Neural progenitor cell (in vitro differentiated cells): ENCODE measurements at regions not wholly inside any gene's neighbourhood (a gene's known extent, or its start where the extent isn't known, plus 50 kb on each side); places are given as distances from the start of the nearest gene placed in this dataset.

ENCODE experiments used
- EZH2 ChIP-seq: fragments of 200-600 bp; sonication (generic); IDR thresholded peaks from 2 replicates; pipeline ENCODE4 v1.6.1; 2017; ENCODE audit warnings: antibody characterized with exemption, mild to moderate bottlenecking, moderate library complexity
- EZH2phosphoT487 ChIP-seq: fragments of 200-600 bp; sonication (generic); IDR thresholded peaks from 2 replicates; pipeline ENCODE4 v1.6.1; 2017; ENCODE audit warnings: antibody characterized with exemption
- TF ChIP-seq, protein P1 (sequence below): fragments of 200-600 bp; sonication (generic); IDR thresholded peaks from 2 replicates; pipeline ENCODE4 v1.5.1; 2017; ENCODE audit warnings: antibody characterized with exemption, mild to moderate bottlenecking

DNA sequence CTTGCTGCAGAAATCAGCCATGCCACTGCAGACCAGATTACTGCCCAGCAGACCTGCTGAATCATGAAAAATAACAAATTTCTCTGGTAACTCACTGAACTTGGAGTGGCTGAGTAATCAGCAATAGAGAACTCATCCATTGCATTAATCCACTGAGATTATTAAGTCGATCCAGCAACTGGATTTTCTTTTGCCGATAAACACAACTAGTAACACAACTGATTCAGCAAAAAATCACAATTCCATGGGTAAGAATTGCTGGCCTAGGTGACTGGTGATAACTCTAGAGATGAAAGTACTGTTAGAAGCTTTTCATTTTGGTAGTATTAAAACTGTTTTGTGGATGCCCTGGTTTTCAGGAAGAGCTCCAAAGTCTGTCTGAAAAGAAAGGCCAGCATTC lies 214.5 kb downstream of the ETV1 start:
- TF ChIP-seq, protein P1, sequence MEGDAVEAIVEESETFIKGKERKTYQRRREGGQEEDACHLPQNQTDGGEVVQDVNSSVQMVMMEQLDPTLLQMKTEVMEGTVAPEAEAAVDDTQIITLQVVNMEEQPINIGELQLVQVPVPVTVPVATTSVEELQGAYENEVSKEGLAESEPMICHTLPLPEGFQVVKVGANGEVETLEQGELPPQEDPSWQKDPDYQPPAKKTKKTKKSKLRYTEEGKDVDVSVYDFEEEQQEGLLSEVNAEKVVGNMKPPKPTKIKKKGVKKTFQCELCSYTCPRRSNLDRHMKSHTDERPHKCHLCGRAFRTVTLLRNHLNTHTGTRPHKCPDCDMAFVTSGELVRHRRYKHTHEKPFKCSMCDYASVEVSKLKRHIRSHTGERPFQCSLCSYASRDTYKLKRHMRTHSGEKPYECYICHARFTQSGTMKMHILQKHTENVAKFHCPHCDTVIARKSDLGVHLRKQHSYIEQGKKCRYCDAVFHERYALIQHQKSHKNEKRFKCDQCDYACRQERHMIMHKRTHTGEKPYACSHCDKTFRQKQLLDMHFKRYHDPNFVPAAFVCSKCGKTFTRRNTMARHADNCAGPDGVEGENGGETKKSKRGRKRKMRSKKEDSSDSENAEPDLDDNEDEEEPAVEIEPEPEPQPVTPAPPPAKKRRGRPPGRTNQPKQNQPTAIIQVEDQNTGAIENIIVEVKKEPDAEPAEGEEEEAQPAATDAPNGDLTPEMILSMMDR: no peak
- TF ChIP-seq EZH2: no peak
- TF ChIP-seq EZH2phosphoT487: no peak
